ENCODE measurements at regions not wholly inside any gene's neighbourhood (a gene's known extent, or its start where the extent isn't known, plus 50 kb on each side); places are given as distances from the start of the nearest gene placed in this dataset.
A peak's percentile ranks its signal among the peaks of the same experiment; 100 is the strongest.

DNA sequence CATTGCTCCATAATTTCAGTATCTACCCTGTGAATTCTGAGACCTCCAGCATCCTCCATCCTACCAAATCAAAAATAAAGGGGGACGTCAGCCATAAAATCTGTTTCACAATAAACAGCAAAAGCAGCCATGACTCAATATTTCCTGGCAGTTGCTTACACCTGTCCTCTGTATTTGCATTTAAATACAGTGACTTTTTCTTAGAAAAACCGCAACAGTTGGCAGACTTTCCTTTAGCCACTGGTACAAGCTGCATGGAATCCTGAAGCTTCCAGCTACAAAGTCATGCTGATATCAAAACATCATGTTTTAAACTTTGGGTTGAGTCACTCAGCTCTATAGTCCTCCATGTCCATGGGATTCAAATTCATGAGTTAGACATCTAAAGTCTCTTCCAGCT lies 278.0 kb upstream of the KAZN start:
- no peak for DNase-seq
- no peaks in the 10 kb centered on the region for H3K36me3 Mint-ChIP-seq
- no peaks in the 10 kb centered on the region for H3K79me2 ChIP-seq (ENCODE audit: insufficient read depth, low read length)
- no peaks in the 10 kb centered on the region for H3K4me1 ChIP-seq (ENCODE audit: control insufficient read depth in 1 of 2, insufficient read depth in 2 of 2, low read length in 2 of 2)
- H3K27ac ChIP-seq (ENCODE audit: low read depth in 1 of 2, low read length in 2 of 2) = no peak overlapping the region
- H3K4me2 ChIP-seq (replicated peaks; ENCODE audit: extremely low read depth, low read length, poor library complexity, severe bottlenecking) = no peak overlapping the region
- intact Hi-C loops (cut with micrococcal nuclease) = no loop called here
- peaks cover 0 to 10% of the 10 kb centered on the region in 2 donors for H3K9me3 ChIP-seq (replicated peaks in 1 of 2; ENCODE audit: control insufficient read depth in 1 of 2, insufficient read depth in 1 of 2, low read length in 2 of 2)
- no peak overlapping the region for H3K27ac Mint-ChIP-seq
- H2AFZ ChIP-seq (ENCODE audit: insufficient read depth, low read depth, low read length, poor library complexity, severe bottlenecking) = no peak overlapping the region
- H3K9ac ChIP-seq (ENCODE audit: insufficient read depth, low read length, poor library complexity, severe bottlenecking) = no peak overlapping the region
- TF ChIP-seq, protein P1, sequence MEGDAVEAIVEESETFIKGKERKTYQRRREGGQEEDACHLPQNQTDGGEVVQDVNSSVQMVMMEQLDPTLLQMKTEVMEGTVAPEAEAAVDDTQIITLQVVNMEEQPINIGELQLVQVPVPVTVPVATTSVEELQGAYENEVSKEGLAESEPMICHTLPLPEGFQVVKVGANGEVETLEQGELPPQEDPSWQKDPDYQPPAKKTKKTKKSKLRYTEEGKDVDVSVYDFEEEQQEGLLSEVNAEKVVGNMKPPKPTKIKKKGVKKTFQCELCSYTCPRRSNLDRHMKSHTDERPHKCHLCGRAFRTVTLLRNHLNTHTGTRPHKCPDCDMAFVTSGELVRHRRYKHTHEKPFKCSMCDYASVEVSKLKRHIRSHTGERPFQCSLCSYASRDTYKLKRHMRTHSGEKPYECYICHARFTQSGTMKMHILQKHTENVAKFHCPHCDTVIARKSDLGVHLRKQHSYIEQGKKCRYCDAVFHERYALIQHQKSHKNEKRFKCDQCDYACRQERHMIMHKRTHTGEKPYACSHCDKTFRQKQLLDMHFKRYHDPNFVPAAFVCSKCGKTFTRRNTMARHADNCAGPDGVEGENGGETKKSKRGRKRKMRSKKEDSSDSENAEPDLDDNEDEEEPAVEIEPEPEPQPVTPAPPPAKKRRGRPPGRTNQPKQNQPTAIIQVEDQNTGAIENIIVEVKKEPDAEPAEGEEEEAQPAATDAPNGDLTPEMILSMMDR (IDR thresholded peaks at IDR 0.05) = no peak
- no peaks in the 10 kb centered on the region for H3K4me1 Mint-ChIP-seq
- H3K27me3 ChIP-seq (ENCODE audit: control insufficient read depth in 2 of 2, insufficient read depth in 2 of 2, low read length in 2 of 2) = no peaks in the 10 kb centered on the region
- H3K36me3 ChIP-seq (replicated peaks in 1 of 2; ENCODE audit: control insufficient read depth in 1 of 2, insufficient read depth in 2 of 2, low read length in 2 of 2) = no peaks in the 10 kb centered on the region
- H4K20me1 ChIP-seq (ENCODE audit: insufficient read depth, low read length) = no peaks in the 10 kb centered on the region
- no peak overlapping the region for H3K4me3 ChIP-seq (replicated peaks in 1 of 3; ENCODE audit: low read depth in 2 of 3, low read length in 3 of 3)
- peaks cover 0 to 2% (median 0%) of the 10 kb centered on the region in 3 donors for H3K27me3 Mint-ChIP-seq (ENCODE audit: low read depth in 3 of 3)
- H3K9me3 Mint-ChIP-seq = peaks cover 4 to 12% (median 9%) of the 10 kb centered on the region in 7 donors
- peak overlapping the region in 1 of 2 donors; percentile 26 for H3K4me3 Mint-ChIP-seq
- 80% methylated on average over 2 of the region's 2 CpGs for WGBS (ENCODE audit: insufficient coverage)

DNA sequence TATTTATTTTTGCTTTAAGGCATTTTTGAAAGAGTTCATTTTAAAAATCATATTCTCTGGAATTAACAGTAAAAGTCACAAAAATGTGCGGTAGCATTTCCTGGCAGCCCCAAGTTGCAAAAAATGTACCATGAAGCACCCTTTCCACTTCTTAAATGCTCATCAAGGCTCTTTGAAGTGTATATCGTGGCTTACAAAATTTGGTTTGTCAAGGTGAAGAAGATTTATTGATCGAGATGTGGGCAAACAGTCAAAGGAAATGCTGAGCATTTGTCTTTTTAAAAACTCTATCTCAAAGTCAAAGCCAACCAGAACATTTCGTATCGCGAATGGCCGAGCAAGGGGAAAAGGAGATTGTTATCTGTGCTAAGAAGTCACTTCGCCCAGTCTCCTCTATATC lies 277.5 kb upstream of the KAZN start:
- Mint-ChIP-seq H3K4me1 (no peaks in the 10 kb centered on the region), H3K27ac (no peak overlapping the region)

More for the DNA sequence above, 277.5 kb upstream of the KAZN start:
- Mint-ChIP-seq H3K9me3 (peaks cover 4 to 15% (median 11%) of the 10 kb centered on the region in 7 donors), H3K27me3 (ENCODE audit: low read depth in 3 of 3) (peaks cover 0 to 2% (median 0%) of the 10 kb centered on the region in 3 donors), H3K4me3 (no peak overlapping the region), H3K36me3 (no peaks in the 10 kb centered on the region)
- no peak for DNase-seq
- TF ChIP-seq, protein P1 (IDR thresholded peaks at IDR 0.05) = no peak
- Histone ChIP-seq H4K20me1 (ENCODE audit: insufficient read depth, low read length) (no peaks in the 10 kb centered on the region), H3K4me1 (ENCODE audit: control insufficient read depth in 1 of 2, insufficient read depth in 2 of 2, low read length in 2 of 2) (no peaks in the 10 kb centered on the region), H3K4me2 (replicated peaks; ENCODE audit: extremely low read depth, low read length, poor library complexity, severe bottlenecking) (no peak overlapping the region), H3K4me3 (replicated peaks in 1 of 3; ENCODE audit: low read depth in 2 of 3, low read length in 3 of 3) (no peak overlapping the region), H3K9ac (ENCODE audit: insufficient read depth, low read length, poor library complexity, severe bottlenecking) (no peak overlapping the region), H3K9me3 (replicated peaks in 1 of 2; ENCODE audit: control insufficient read depth in 1 of 2, insufficient read depth in 1 of 2, low read length in 2 of 2) (peaks cover 0 to 10% of the 10 kb centered on the region in 2 donors), H3K79me2 (ENCODE audit: insufficient read depth, low read length) (no peaks in the 10 kb centered on the region), H2AFZ (ENCODE audit: insufficient read depth, low read depth, low read length, poor library complexity, severe bottlenecking) (no peak overlapping the region), H3K27ac (ENCODE audit: low read depth in 1 of 2, low read length in 2 of 2) (no peak overlapping the region), H3K36me3 (replicated peaks in 1 of 2; ENCODE audit: control insufficient read depth in 1 of 2, insufficient read depth in 2 of 2, low read length in 2 of 2) (no peaks in the 10 kb centered on the region), H3K27me3 (ENCODE audit: control insufficient read depth in 2 of 2, insufficient read depth in 2 of 2, low read length in 2 of 2) (no peaks in the 10 kb centered on the region)
- intact Hi-C loops (cut with micrococcal nuclease) = no loop called here
- WGBS (ENCODE audit: insufficient coverage) = no CpG with 5 or more reads among the region's 8 CpGs
